ENCODE measurements at regions not wholly inside any gene's neighbourhood (a gene's known extent, or its start where the extent isn't known, plus 50 kb on each side); places are given as distances from the start of the nearest gene placed in this dataset.
"Not testable (repeated sequence)": the region's sequence is repeated elsewhere in the genome, so short reads cannot be mapped to it uniquely, and the experiment has no call there.

- no peak for DNase-seq (ENCODE audit: low read depth in 3 of 3, low spot score in 1 of 3)
These were observed 52.4 kb upstream of the GNAI1 start for GRCh38 chr7:80082213-80082612.

- no peak for DNase-seq (ENCODE audit: low read depth in 3 of 3, low spot score in 1 of 3)
These were observed 55.7 kb upstream of the GNAI1 start for GRCh38 chr7:80078886-80079285.

GRCh38 chr7:80078159-80078731 is 56.4 kb upstream of the GNAI1 start:
- DNase-seq (ENCODE audit: low read depth in 3 of 3, low spot score in 1 of 3): no peak

GRCh38 chr7:80070391-80070790 is 64.2 kb upstream of the GNAI1 start:
- no peak for DNase-seq (ENCODE audit: low read depth in 3 of 3, low spot score in 1 of 3)

GRCh38 chr7:80066639-80067038 is 68.0 kb upstream of the GNAI1 start:
- DNase-seq (ENCODE audit: low read depth in 3 of 3, low spot score in 1 of 3): no peak

GRCh38 chr7:80063834-80064233 is 70.8 kb upstream of the GNAI1 start:
- no peak for DNase-seq (ENCODE audit: low read depth in 3 of 3, low spot score in 1 of 3)

GRCh38 chr7:80060218-80060806 is 74.3 kb upstream of the GNAI1 start:
- DNase-seq (ENCODE audit: low read depth in 3 of 3, low spot score in 1 of 3): no peak

- DNase-seq (ENCODE audit: low read depth in 3 of 3, low spot score in 1 of 3): no peak
These were observed 77.1 kb upstream of the GNAI1 start for GRCh38 chr7:80057488-80057887.

GRCh38 chr7:80054356-80054755 is 80.3 kb upstream of the GNAI1 start:
- no peak for DNase-seq (ENCODE audit: low read depth in 3 of 3, low spot score in 1 of 3)

GRCh38 chr7:80053124-80053523 is 81.5 kb upstream of the GNAI1 start:
- DNase-seq (ENCODE audit: low read depth in 3 of 3, low spot score in 1 of 3): no peak

- no peak for DNase-seq (ENCODE audit: low read depth in 3 of 3, low spot score in 1 of 3)
These were observed 86.7 kb upstream of the GNAI1 start for GRCh38 chr7:80047856-80048459.

GRCh38 chr7:80047032-80047431 is 87.6 kb upstream of the GNAI1 start:
- no peak for DNase-seq (ENCODE audit: low read depth in 3 of 3, low spot score in 1 of 3)

- no peak for DNase-seq (ENCODE audit: low read depth in 3 of 3, low spot score in 1 of 3)
These were observed 89.8 kb upstream of the GNAI1 start for GRCh38 chr7:80044796-80045195.

- DNase-seq (ENCODE audit: low read depth in 3 of 3, low spot score in 1 of 3): no peak
These were observed 93.9 kb upstream of the GNAI1 start for GRCh38 chr7:80040752-80041151.

GRCh38 chr7:80040335-80040734 is 94.3 kb upstream of the GNAI1 start:
- no peak for DNase-seq (ENCODE audit: low read depth in 3 of 3, low spot score in 1 of 3)

GRCh38 chr7:80039251-80039884 is 95.3 kb upstream of the GNAI1 start:
- DNase-seq (ENCODE audit: low read depth in 3 of 3, low spot score in 1 of 3): no peak

GRCh38 chr7:80037689-80038088 is 96.9 kb upstream of the GNAI1 start:
- no peak for DNase-seq (ENCODE audit: low read depth in 3 of 3, low spot score in 1 of 3)

GRCh38 chr7:80036107-80036506 is 98.5 kb upstream of the GNAI1 start:
- DNase-seq (ENCODE audit: low read depth in 3 of 3, low spot score in 1 of 3): no peak

- no peak for DNase-seq (ENCODE audit: low read depth in 3 of 3, low spot score in 1 of 3)
These were observed 105.9 kb upstream of the GNAI1 start for GRCh38 chr7:80028717-80029116.

- no peak for DNase-seq (ENCODE audit: low read depth in 3 of 3, low spot score in 1 of 3)
These were observed 106.9 kb upstream of the GNAI1 start for GRCh38 chr7:80027611-80028173.

- DNase-seq (ENCODE audit: low read depth in 3 of 3, low spot score in 1 of 3): no peak
These were observed 107.9 kb upstream of the GNAI1 start for GRCh38 chr7:80026766-80027165.

GRCh38 chr7:80020277-80020676 is 114.4 kb upstream of the GNAI1 start:
- not testable (repeated sequence) for DNase-seq (ENCODE audit: low read depth in 3 of 3, low spot score in 1 of 3)
